ENCODE measurements at regions not wholly inside any gene's neighbourhood (a gene's known extent, or its start where the extent isn't known, plus 50 kb on each side); places are given as distances from the start of the nearest gene placed in this dataset.

DNA sequence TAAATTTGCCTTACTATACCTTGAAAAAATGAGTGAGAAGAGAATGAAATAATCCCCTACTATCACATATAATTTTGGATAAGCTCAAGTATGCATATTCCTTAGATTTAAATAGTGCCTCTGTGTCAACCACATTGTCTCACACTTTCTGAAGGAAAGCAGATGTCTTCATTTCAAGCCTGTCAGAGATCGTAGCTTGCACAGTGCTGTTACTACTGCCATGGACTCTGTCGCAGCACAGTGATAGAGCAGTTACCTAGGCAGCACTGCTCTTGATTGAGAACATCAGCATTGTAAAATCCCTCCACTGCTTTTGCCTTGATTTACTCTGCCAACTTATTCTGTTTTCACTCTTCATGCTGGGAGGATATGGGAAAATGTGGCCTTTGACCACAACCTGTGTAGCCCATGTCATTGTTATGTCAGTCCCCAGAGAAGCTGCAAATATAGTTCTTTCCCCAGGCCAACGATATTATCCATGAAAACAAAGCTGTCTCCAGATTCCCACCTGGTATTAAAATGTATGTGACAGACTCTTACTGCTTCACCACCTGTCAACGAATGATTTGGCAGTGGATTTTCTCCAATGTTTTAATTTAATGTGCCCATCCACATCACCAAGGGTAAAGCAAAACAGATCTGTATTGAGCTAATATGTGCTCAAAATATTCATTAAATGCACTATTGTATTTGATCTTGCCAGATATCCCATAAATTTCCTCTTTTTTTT, 675.7 kb downstream of the METTL4 start:
- TF ChIP-seq, protein P1, sequence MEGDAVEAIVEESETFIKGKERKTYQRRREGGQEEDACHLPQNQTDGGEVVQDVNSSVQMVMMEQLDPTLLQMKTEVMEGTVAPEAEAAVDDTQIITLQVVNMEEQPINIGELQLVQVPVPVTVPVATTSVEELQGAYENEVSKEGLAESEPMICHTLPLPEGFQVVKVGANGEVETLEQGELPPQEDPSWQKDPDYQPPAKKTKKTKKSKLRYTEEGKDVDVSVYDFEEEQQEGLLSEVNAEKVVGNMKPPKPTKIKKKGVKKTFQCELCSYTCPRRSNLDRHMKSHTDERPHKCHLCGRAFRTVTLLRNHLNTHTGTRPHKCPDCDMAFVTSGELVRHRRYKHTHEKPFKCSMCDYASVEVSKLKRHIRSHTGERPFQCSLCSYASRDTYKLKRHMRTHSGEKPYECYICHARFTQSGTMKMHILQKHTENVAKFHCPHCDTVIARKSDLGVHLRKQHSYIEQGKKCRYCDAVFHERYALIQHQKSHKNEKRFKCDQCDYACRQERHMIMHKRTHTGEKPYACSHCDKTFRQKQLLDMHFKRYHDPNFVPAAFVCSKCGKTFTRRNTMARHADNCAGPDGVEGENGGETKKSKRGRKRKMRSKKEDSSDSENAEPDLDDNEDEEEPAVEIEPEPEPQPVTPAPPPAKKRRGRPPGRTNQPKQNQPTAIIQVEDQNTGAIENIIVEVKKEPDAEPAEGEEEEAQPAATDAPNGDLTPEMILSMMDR (IDR thresholded peaks at IDR 0.05), result no peak

DNA sequence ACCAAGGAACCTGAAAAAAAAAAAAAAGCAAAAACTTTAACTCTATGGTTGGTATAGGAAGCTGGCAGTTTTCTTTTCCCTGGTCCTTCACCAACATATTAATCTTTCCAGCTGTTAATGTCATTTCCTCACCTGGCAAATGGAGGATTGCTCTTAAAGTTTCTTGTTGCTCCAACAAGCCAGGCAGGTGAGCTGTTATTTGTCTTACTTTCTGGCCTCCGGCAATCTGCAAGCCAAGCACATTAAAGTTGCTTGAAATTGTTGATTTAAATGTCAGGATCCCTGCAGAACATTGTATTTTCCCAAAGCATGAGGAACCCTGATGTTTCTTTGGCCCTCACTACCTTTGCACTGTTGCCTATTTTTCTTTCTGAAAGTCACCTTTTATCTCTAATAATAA, 664.9 kb downstream of the METTL4 start:
- TF ChIP-seq, protein P1 (IDR thresholded peaks at IDR 0.05), result no peak

DNA sequence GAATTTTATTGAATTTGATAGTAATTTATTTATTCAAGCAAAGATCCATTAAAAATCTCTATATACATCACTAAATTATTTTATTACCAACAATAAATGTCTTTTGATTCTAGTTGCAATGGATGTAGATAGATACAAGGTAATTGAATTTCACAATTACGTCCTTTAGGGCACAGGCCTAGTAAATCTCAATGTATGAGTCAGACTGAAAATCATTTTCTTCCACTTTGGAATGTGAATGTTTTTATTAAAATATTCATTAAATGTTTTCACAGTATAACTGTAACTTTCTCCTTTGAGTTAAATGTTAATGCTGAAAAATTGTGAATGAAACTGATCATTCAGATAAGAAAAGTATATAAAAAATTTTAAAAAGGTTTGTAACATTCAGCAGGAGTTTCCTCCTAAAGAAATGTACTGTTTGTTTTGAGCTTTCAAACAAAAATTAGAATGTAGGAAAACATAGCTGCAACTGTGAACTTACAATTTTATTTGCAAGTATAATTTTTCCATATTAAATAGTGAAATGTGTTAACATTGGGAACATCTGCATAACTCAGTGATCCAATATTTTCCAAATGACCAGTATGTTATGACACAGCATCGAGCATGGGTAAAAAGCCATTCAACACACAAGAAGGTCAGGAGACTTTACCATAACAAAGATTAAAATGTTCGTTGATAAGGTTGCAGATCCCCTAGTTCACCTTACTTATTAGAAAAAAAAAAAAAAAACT, 663.7 kb downstream of the METTL4 start:
- TF ChIP-seq, protein P1 (IDR thresholded peaks at IDR 0.05), result no peak

DNA sequence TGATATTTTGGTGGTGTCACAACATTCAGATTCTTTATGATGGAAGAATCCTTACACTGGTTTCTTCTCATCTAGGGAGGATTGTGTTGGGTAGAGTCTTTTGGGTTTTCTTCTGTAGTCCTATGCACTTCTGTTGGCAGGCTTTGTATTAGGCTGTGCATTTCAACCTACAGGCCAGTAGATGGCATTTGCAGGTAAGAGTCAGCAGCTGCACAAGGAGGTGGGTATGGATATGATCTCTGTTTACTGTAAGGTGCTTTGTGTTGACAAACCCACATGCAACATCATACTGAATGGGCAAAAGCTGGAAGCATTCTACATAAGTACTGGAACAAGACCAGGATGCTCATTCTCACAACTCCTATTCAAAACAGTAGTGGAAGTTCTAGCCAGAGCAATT, 656.8 kb downstream of the METTL4 start:
- TF ChIP-seq, protein P1 (IDR thresholded peaks at IDR 0.05), result peak; percentile 58

DNA sequence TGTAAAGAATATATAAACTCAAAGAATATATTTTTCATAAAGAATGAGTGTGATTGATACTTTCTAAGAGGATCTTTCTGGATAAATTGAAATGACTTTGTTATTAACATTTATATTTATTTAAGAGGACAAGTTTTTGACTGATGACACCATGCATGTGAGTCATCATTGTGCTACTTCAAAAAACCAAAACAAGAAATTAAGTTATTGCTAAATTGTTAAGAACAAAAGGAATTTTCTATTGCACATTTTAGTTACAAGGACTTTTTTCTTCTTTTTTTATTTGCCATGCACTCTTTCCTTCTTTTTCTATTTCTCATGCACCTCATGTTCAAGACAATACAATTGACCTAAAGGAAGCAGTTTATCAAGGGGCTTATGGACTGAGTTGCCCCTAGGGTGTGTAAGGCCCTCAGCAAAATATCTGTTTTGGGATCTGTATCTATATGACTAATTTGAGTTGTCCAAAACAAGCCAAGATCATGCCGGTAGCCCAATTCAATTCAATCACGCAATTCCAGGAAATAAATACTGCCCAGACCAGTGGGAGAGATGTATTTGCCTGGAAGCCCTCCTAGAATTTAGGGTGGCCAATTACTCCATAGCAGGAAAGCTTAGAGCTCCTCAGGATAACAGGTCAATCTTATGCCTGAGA, 654.3 kb downstream of the METTL4 start:
- TF ChIP-seq, protein P1 (IDR thresholded peaks at IDR 0.05), result no peak

DNA sequence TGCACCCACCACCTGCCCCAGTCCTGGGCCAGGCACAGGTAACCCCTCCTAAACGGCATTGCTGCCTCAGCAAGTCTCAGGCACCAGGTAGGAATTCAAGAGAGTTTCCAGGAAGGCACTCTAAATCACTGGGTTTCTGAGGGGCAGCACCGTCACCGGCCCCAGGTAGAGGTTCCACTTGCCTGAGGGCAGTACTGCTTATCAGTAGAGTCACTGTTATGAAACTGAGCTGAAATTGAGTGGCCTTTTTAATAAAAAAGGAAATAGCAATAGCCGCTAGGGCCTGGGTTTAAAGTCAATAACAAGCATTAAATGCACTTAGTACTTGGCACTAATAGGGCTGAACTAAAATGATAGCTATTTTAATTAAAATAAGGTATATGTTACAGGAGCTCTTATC, 653.7 kb downstream of the METTL4 start:
- TF ChIP-seq, protein P1 (IDR thresholded peaks at IDR 0.05), result no peak

DNA sequence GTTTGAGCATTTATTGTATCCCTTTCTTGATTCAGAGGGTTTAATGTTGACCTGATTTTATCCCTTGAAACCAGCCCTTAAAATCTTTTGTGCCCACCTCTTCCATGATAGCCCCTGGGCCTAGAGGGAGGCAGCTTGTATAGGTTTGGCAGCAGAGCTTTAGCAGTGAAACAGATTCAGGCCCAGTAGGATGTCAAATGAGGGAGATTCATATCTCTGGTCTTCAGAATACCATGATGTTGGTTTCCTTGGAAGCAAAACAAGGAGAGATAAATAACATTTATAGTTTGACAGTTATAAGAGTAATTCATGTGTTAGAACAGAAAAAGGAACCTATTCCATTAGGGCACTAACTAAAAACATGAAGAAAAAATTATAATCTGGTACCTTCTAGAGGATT, 649.2 kb downstream of the METTL4 start:
- TF ChIP-seq, protein P1 (IDR thresholded peaks at IDR 0.05), result no peak

Measured in LNCAP (cell line).